ENCODE measurements at regions not wholly inside any gene's neighbourhood (a gene's known extent, or its start where the extent isn't known, plus 50 kb on each side); places are given as distances from the start of the nearest gene placed in this dataset.

DNA sequence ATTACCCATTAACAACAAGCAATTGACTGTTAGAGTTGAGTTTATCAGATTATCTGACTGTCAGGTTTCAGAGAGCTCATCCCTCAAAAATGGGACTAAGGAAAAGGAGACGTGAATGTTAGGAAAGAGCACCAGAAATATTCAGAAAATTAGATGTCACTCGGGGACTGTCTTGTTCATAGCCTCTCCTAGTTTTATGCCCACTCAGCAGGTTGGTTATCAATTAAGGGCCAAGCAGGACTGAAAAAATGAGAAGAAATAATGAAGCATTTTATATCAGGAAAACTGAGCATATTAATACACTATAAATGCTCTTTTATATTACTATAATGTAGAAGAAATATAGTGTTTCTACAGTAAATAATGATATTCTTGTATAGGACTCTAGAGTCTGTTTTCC lies 188.1 kb upstream of the NRXN1 start:
- H3K9ac ChIP-seq: no peak overlapping the region
- no peak overlapping the region for H3K27ac ChIP-seq
- H3K27me3 ChIP-seq: no peaks in the 10 kb centered on the region
- TF ChIP-seq Cebpa-rat (IDR thresholded peaks at IDR 0.05): no peak
- H3K9me3 ChIP-seq (replicated peaks in 1 of 11): no peaks in the 10 kb centered on the region
- peak overlapping the region in 5 of 11 experiments; percentile 21 to 54 (median 43); a peak in 5 of 22 replicates for H3K4me2 ChIP-seq
- peaks cover 0 to 21% (median 4%) of the 10 kb centered on the region in 10 experiments; a peak in 7 of 20 replicates for H3K4me1 ChIP-seq
- H3K4me3 ChIP-seq: no peak overlapping the region
- H3K36me3 ChIP-seq: no peaks in the 10 kb centered on the region
- H4K20me1 ChIP-seq: no peaks in the 10 kb centered on the region

DNA sequence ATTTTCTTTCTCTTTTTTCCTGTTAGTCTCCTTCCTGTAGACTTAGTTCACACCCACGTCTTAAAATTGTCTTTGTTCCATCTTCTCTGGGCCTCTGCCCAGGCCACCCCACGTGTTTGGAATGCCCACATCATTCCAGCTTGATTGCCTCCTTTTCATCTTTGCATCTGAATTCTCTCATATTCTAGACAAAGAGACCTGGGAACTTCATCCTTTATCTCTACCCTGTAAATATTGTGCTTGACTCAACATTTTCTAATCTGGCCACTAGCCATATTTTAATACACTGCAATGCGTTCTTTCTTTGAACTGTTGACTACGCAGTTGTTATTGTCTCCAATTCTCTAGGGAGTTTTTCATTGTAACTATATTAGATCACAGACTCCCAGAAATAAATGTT lies 187.5 kb upstream of the NRXN1 start:
- TF ChIP-seq Cebpa-rat (IDR thresholded peaks at IDR 0.05): no peak
- Histone ChIP-seq H3K36me3 (no peaks in the 10 kb centered on the region), H3K9me3 (replicated peaks in 1 of 11) (no peaks in the 10 kb centered on the region)

DNA sequence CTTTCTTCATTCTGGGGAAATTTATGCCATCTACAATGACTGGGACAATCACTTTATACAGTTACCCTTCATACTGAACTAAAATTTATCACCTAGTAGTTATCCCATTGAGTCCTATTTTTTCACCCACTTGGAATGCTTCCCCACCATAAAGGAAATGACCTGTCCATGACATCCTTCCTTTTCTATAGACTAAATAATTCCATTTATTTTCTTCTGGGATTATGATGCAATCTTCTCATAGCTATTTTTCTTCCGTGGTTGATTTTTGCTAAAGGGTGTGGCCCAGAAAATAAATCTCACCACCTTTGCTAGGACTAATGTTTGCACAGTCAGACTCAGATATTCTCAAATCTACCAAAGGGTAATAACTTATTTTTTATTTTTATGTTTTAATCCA lies 186.1 kb upstream of the NRXN1 start:
- no peak overlapping the region for H3K9ac ChIP-seq
- TF ChIP-seq Cebpa-rat (IDR thresholded peaks at IDR 0.05): no peak
- H3K9me3 ChIP-seq (replicated peaks in 1 of 11): no peaks in the 10 kb centered on the region
- H4K20me1 ChIP-seq: no peaks in the 10 kb centered on the region
- H3K27ac ChIP-seq: no peak overlapping the region
- peak overlapping the region in 2 of 11 experiments; percentile 1 to 40; a peak in 1 of 22 replicates for H3K4me2 ChIP-seq
- H3K4me1 ChIP-seq: peaks cover 0 to 21% (median 4%) of the 10 kb centered on the region in 10 experiments; a peak in 7 of 20 replicates
- no peak overlapping the region for H3K4me3 ChIP-seq
- H3K27me3 ChIP-seq: no peaks in the 10 kb centered on the region
- H3K36me3 ChIP-seq: no peaks in the 10 kb centered on the region

More for the DNA sequence above, 187.5 kb upstream of the NRXN1 start:
- Histone ChIP-seq H3K27ac (no peak overlapping the region), H3K27me3 (no peaks in the 10 kb centered on the region), H3K4me1 (peaks cover 0 to 21% (median 4%) of the 10 kb centered on the region in 10 experiments; a peak in 7 of 20 replicates), H4K20me1 (no peaks in the 10 kb centered on the region), H3K4me2 (no peak overlapping the region), H3K4me3 (no peak overlapping the region), H3K9ac (no peak overlapping the region)

DNA sequence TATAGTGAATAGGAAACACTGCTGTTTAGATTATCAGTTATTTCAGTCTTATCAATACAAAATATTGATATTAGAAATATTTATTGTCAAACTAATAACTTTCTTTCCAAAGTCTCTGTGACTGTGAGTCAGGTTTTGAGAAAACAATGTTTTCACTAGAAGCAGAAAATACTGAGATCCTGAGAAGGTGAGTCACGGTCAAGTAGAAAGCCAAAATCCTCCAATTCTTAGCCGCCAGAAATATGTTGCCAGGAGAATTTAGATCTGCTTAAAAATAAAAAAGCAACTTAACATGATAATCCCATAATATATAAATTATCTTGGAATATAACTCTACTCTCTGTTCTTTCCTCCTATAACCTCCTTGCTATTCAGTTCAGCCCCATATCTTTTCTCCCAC lies 181.9 kb upstream of the NRXN1 start:
- Histone ChIP-seq H3K4me3 (no peak overlapping the region), H3K4me2 (no peak overlapping the region), H3K27ac (no peak overlapping the region), H3K36me3 (no peaks in the 10 kb centered on the region), H3K27me3 (no peaks in the 10 kb centered on the region), H4K20me1 (no peaks in the 10 kb centered on the region), H3K9ac (no peak overlapping the region), H3K4me1 (peaks cover 0 to 8% (median 0%) of the 10 kb centered on the region in 10 experiments; a peak in 4 of 20 replicates), H3K9me3 (replicated peaks in 1 of 11) (no peaks in the 10 kb centered on the region)
- no peak for TF ChIP-seq Cebpa-rat (IDR thresholded peaks at IDR 0.05)

- no peak overlapping the region for H3K4me3 ChIP-seq
- H3K36me3 ChIP-seq: no peaks in the 10 kb centered on the region
- no peak overlapping the region for H3K27ac ChIP-seq
- H3K4me1 ChIP-seq: peaks cover 0 to 4% (median 0%) of the 10 kb centered on the region in 10 experiments; a peak in 1 of 20 replicates
- no peaks in the 10 kb centered on the region for H3K9me3 ChIP-seq (replicated peaks in 1 of 11)
- H3K4me2 ChIP-seq: no peak overlapping the region
- H4K20me1 ChIP-seq: no peaks in the 10 kb centered on the region
- no peak for TF ChIP-seq Cebpa-rat (IDR thresholded peaks at IDR 0.05)
- H3K9ac ChIP-seq: no peak overlapping the region
- H3K27me3 ChIP-seq: no peaks in the 10 kb centered on the region
Observed at GRCh38 chr2:51212374-51212773, 180.4 kb upstream of the NRXN1 start.

DNA sequence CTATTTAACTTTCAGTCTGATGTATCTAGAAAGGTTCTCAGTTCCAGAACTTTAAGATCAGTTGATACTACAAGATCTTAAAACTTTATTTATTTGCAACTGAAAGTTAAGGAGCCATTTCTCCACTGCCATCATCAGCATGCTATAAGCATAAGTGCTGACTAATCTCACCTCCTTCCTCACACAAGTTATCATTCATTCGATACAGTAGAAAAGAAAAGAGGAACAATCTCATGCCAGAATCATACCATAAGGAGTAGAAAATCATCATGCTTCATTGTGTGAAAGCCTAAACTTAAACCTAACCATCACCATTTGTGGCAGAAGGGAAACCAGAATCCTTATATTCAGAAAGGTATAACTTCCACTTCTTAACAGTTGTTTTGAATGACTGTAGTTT lies 176.6 kb upstream of the NRXN1 start:
- H3K36me3 ChIP-seq: no peaks in the 10 kb centered on the region
- no peaks in the 10 kb centered on the region for H3K9me3 ChIP-seq (replicated peaks in 1 of 11)
- no peak overlapping the region for H3K4me3 ChIP-seq
- H3K9ac ChIP-seq: no peak overlapping the region
- TF ChIP-seq Cebpa-rat (IDR thresholded peaks at IDR 0.05): no peak
- no peak overlapping the region for H3K27ac ChIP-seq
- H3K4me1 ChIP-seq: peaks cover 0 to 4% (median 0%) of the 10 kb centered on the region in 10 experiments; a peak in 1 of 20 replicates
- H3K27me3 ChIP-seq: no peaks in the 10 kb centered on the region
- no peaks in the 10 kb centered on the region for H4K20me1 ChIP-seq
- H3K4me2 ChIP-seq: no peak overlapping the region

DNA sequence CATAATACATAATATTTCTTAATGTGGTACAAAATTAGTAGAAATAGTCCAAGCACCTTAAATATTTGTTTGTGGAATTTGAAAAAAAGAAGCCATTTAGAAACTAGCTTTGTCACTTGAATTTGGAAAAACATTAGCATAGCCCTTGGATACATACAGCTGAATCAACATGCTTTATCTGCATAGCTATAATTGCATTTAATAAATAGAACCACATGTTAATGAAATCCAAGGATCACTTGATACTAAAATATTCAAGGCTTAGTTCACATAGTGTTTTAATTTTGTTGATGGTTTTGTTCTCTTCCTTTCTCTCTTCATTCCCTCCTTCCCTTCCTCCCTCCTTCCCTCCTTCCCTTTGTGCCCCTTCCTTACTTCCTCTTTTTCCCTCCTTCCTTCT lies 169.4 kb upstream of the NRXN1 start:
- Histone ChIP-seq H3K4me3 (no peak overlapping the region), H3K36me3 (no peaks in the 10 kb centered on the region), H3K4me1 (0 out of 20 replicates have a peak, but pooled peaks cover 0 to 3% (median 0%) of the 10 kb centered on the region in 10 experiments), H3K4me2 (no peak overlapping the region), H3K9me3 (replicated peaks in 1 of 11) (no peaks in the 10 kb centered on the region), H4K20me1 (no peaks in the 10 kb centered on the region), H3K27me3 (no peaks in the 10 kb centered on the region), H3K27ac (no peak overlapping the region), H3K9ac (no peak overlapping the region)
- no peak for TF ChIP-seq Cebpa-rat (IDR thresholded peaks at IDR 0.05)

- H3K36me3 ChIP-seq: no peaks in the 10 kb centered on the region
- no peaks in the 10 kb centered on the region for H4K20me1 ChIP-seq
- no peak overlapping the region for H3K4me2 ChIP-seq
- H3K4me3 ChIP-seq: no peak overlapping the region
- H3K27ac ChIP-seq: no peak overlapping the region
- peaks cover 0 to 19% (median 4%) of the 10 kb centered on the region in 11 experiments; a peak in 5 of 22 replicates for H3K9me3 ChIP-seq (replicated peaks in 1 of 11)
- no peaks in the 10 kb centered on the region for H3K4me1 ChIP-seq
- no peak for TF ChIP-seq Cebpa-rat (IDR thresholded peaks at IDR 0.05)
- H3K27me3 ChIP-seq: no peaks in the 10 kb centered on the region
- no peak overlapping the region for H3K9ac ChIP-seq
Observed at GRCh38 chr2:51194656-51195055, 162.7 kb upstream of the NRXN1 start.

DNA sequence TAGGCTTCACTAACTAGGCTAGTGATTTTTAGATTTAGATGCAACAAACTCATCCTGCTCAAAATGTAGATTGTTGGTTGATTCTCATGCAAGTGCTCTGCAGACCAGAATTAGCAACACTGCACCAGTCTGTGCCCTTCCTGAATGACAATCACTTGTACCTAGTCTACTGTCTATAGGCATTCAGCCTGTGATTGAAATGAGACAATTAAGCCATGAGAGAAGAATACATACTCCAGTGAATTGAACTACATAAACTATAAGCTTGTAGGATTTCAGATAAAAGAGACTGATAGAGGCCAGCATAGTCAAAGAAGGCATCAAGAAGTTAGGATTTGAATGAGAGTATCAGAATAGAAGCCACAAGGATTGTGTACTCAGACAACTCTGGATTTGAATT lies 138.3 kb upstream of the NRXN1 start:
- Histone ChIP-seq H3K36me3 (no peaks in the 10 kb centered on the region), H3K4me1 (peaks cover 8 to 10% (median 9%) of the 10 kb centered on the region in 10 experiments; a peak in 18 of 20 replicates), H3K9ac (no peak overlapping the region), H3K27me3 (no peaks in the 10 kb centered on the region), H4K20me1 (no peaks in the 10 kb centered on the region), H3K9me3 (replicated peaks in 1 of 11) (no peaks in the 10 kb centered on the region), H3K27ac (no peak overlapping the region), H3K4me3 (no peak overlapping the region), H3K4me2 (no peak overlapping the region)
- TF ChIP-seq Cebpa-rat (IDR thresholded peaks at IDR 0.05): no peak

DNA sequence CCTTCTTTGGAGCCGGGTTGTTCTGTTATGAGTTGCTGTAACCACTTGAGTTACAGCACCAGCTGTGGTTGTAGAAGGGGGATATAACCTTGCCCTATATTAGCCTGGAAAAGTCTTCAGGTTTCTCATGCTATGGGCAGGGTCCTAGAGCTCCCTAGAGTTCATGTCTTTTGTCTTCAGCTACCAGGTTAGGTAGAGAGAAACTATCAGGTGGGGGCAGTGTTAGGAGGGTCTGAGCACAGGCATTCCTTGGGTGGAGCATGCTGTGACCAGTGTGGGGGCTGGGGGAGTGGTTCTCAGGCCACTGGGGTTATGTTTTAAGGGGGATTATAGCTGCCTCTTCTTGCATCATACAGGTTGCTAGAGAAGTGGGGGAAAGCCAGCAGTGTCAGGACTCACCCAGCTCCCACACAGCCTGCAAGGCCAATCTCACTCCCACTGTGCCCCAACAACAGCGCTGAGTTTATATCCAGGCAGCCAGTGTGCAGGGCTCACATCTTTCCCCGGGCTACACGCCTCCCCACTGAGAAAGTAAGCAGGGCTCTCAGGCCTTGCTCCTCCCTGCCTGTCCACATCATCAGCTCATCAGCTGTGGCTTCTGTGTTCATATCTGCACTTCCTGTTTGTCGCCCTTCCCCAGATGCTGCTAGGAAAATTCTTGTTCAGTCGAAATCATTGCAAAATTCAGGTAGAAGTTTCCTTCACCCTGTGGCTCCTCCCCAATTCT lies 133.8 kb upstream of the NRXN1 start:
- Histone ChIP-seq H4K20me1 (no peaks in the 10 kb centered on the region), H3K36me3 (no peaks in the 10 kb centered on the region), H3K4me2 (peak overlapping the region in 10 of 11 experiments; percentile 5 to 62 (median 46); a peak in 16 of 22 replicates), H3K9me3 (replicated peaks in 1 of 11) (no peaks in the 10 kb centered on the region), H3K27me3 (no peaks in the 10 kb centered on the region), H3K9ac (peak overlapping the region in 2 of 11 experiments; percentile 3 to 30; a peak in 1 of 22 replicates), H3K4me3 (no peak overlapping the region), H3K4me1 (peaks cover 8 to 10% (median 9%) of the 10 kb centered on the region in 10 experiments; a peak in 18 of 20 replicates), H3K27ac (peak overlapping the region in 8 of 11 experiments; percentile 18 to 51 (median 40); a peak in 12 of 22 replicates)
- peak in 1 of 11 experiments; percentile 27; a peak in 1 of 22 replicates for TF ChIP-seq Cebpa-rat (IDR thresholded peaks at IDR 0.05)
